ENCODE measurements at regions not wholly inside any gene's neighbourhood (a gene's known extent, or its start where the extent isn't known, plus 50 kb on each side); places are given as distances from the start of the nearest gene placed in this dataset.

GRCh38 chr2:212659441-212659840 lies 120.8 kb upstream of the ERBB4 start:
- H3K4me3 ChIP-seq = no peak overlapping the region
- peaks cover 0 to 19% (median 0%) of the 10 kb centered on the region in 3 donors for H3K9me3 ChIP-seq
- no peak for ATAC-seq
- H3K27me3 ChIP-seq = no peaks in the 10 kb centered on the region
- WGBS, 2 donors (ENCODE audit: low coverage in 1 of 2) = 46 to 52% methylated on average over 2 to 3 of the region's 3 CpGs
- no peaks in the 10 kb centered on the region for H3K4me1 ChIP-seq
- TF ChIP-seq POLR2A (IDR thresholded peaks at IDR 0.05) = no peak
- no peak for TF ChIP-seq CTCF (IDR thresholded peaks at IDR 0.05)
- no peak for TF ChIP-seq POLR2AphosphoS5 (IDR thresholded peaks at IDR 0.05)
- no peak for TF ChIP-seq EP300 (IDR thresholded peaks at IDR 0.05)
- H3K27ac ChIP-seq = no peak overlapping the region
- no peaks in the 10 kb centered on the region for H3K36me3 ChIP-seq

GRCh38 chr2:212649646-212650045 lies 111.0 kb upstream of the ERBB4 start:
- no peak for ATAC-seq
- Histone ChIP-seq H3K4me1 (no peaks in the 10 kb centered on the region), H3K9me3 (peaks cover 0 to under 1% (median 0%) of the 10 kb centered on the region in 3 donors), H3K27me3 (no peaks in the 10 kb centered on the region), H3K4me3 (no peak overlapping the region), H3K27ac (no peak overlapping the region), H3K36me3 (no peaks in the 10 kb centered on the region)
- WGBS, 2 donors (ENCODE audit: low coverage in 1 of 2) = 13 to 15% methylated on average over 1 of the region's 1 CpG
- no peak for TF ChIP-seq POLR2AphosphoS5 (IDR thresholded peaks at IDR 0.05)
- no peak for TF ChIP-seq CTCF (IDR thresholded peaks at IDR 0.05)
- no peak for TF ChIP-seq POLR2A (IDR thresholded peaks at IDR 0.05)
- no peak for TF ChIP-seq EP300 (IDR thresholded peaks at IDR 0.05)

GRCh38 chr2:212646698-212647366 lies 108.2 kb upstream of the ERBB4 start:
- no peak for ATAC-seq
- 61 to 62% methylated on average over 2 to 3 of the region's 3 CpGs for WGBS, 2 donors (ENCODE audit: low coverage in 1 of 2)
- no peak overlapping the region for H3K4me3 ChIP-seq

GRCh38 chr2:212644195-212644837 lies 105.7 kb upstream of the ERBB4 start:
- no peak for ATAC-seq
- no peak overlapping the region for H3K4me3 ChIP-seq
- no peaks in the 10 kb centered on the region for H3K4me1 ChIP-seq
- no peaks in the 10 kb centered on the region for H3K27me3 ChIP-seq
- H3K9me3 ChIP-seq = no peaks in the 10 kb centered on the region
- no peak overlapping the region for H3K27ac ChIP-seq
- no CpG with 5 or more reads among the region's 3 CpGs for WGBS, 2 donors (ENCODE audit: low coverage in 1 of 2)
- TF ChIP-seq EP300 (IDR thresholded peaks at IDR 0.05) = no peak
- TF ChIP-seq CTCF (IDR thresholded peaks at IDR 0.05) = no peak
- TF ChIP-seq POLR2AphosphoS5 (IDR thresholded peaks at IDR 0.05) = no peak
- TF ChIP-seq POLR2A (IDR thresholded peaks at IDR 0.05) = no peak
- H3K36me3 ChIP-seq = no peaks in the 10 kb centered on the region

More at GRCh38 chr2:212646698-212647366, 108.2 kb upstream of the ERBB4 start:
- Histone ChIP-seq H3K27ac (no peak overlapping the region), H3K4me1 (no peaks in the 10 kb centered on the region), H3K9me3 (no peaks in the 10 kb centered on the region), H3K36me3 (no peaks in the 10 kb centered on the region), H3K27me3 (no peaks in the 10 kb centered on the region)
- TF ChIP-seq EP300 (IDR thresholded peaks at IDR 0.05) = no peak
- TF ChIP-seq POLR2AphosphoS5 (IDR thresholded peaks at IDR 0.05) = no peak
- no peak for TF ChIP-seq CTCF (IDR thresholded peaks at IDR 0.05)
- no peak for TF ChIP-seq POLR2A (IDR thresholded peaks at IDR 0.05)

- Histone ChIP-seq H3K27ac (no peak overlapping the region), H3K27me3 (no peaks in the 10 kb centered on the region), H3K4me3 (no peak overlapping the region), H3K4me1 (no peaks in the 10 kb centered on the region), H3K9me3 (no peaks in the 10 kb centered on the region), H3K36me3 (no peaks in the 10 kb centered on the region)
- no peak for ATAC-seq
- WGBS, 2 donors (ENCODE audit: low coverage in 1 of 2) = 74 to 93% methylated on average over 1 of the region's 1 CpG
- TF ChIP-seq EP300 (IDR thresholded peaks at IDR 0.05) = no peak
- TF ChIP-seq POLR2A (IDR thresholded peaks at IDR 0.05) = no peak
- TF ChIP-seq POLR2AphosphoS5 (IDR thresholded peaks at IDR 0.05) = no peak
- TF ChIP-seq CTCF (IDR thresholded peaks at IDR 0.05) = no peak
Observed at GRCh38 chr2:212640428-212640827, 101.8 kb upstream of the ERBB4 start.

All from gastroesophageal sphincter (tissue), 4 donors.